ENCODE measurements at regions not wholly inside any gene's neighbourhood (a gene's known extent, or its start where the extent isn't known, plus 50 kb on each side); places are given as distances from the start of the nearest gene placed in this dataset.

DNA sequence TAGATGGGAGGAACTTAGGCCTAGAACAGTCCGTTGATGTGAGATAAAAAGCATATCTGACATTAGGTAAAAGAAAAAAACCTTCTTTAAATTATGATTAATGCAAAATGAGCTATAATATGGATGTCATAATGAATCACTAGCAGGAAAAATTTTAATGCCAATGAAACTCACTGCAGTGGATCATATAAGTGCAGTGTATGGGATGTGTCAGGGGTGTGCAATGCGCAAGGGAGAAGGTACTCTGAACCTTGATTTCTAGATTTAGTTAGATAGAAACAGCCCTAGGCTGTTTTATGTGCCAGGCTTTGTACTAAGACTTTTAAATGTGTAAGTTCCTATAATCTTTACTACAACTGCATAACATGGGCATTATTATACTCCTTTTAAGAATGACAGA, 50.4 kb upstream of the NXPH2 start:
- no peak for TF ChIP-seq POLR2AphosphoS5 (IDR thresholded peaks at IDR 0.05; ENCODE audit: low read depth, low read length)
- no peak for TF ChIP-seq POLR2A (IDR thresholded peaks at IDR 0.05; ENCODE audit: low read depth, low read length)
- no peak for TF ChIP-seq TAF1 (IDR thresholded peaks at IDR 0.05; ENCODE audit: low read depth, low read length)
- TF ChIP-seq PAX5 (IDR thresholded peaks at IDR 0.05; ENCODE audit: insufficient read depth, low read length, severe bottlenecking), result no peak

Data from GM12891 (cell line).